Upper lobe of left lung (tissue), 6 donors: ENCODE measurements at regions not wholly inside any gene's neighbourhood (a gene's known extent, or its start where the extent isn't known, plus 50 kb on each side); places are given as distances from the start of the nearest gene placed in this dataset.

Experiments used
- ATAC-seq, 2 donors: fragments of 200-7000 bp; cut with Tn5 transposase; one replicate each; pipeline ENCODE4 v1.9.1; 2022; ENCODE audit warnings: mild to moderate bottlenecking in 2 of 2, moderate library complexity in 2 of 2; ENCODE audit not compliant: low FRiP score in 2 of 2
- DNase-seq, 2 donors: peaks; one replicate each; pipeline ENCODE4 v3.0.0-alpha.2; 2019 to 2020
- H3K27ac ChIP-seq, 4 donors: fragments of 200-600 bp; sonication (generic); one replicate each; pipeline ENCODE4 v1.5.1; 2016 to 2019
- H3K27me3 ChIP-seq, 4 donors: fragments of 200-600 bp; sonication (generic); one replicate each; pipeline ENCODE4 v1.5.1; 2017 to 2019
- H3K36me3 ChIP-seq, 4 donors: fragments of 200-600 bp; sonication (generic); one replicate each; pipeline ENCODE4 v1.5.1; 2016 to 2019
- H3K4me1 ChIP-seq, 4 donors: fragments of 200-600 bp; sonication (generic); one replicate each; pipeline ENCODE4 v1.5.1; 2018 to 2019
- H3K4me3 ChIP-seq, 4 donors: fragments of 200-600 bp; sonication (generic); one replicate each; pipeline ENCODE4 v1.5.1; 2017 to 2019; ENCODE audit warnings: mild to moderate bottlenecking in 2 of 4, moderate library complexity in 1 of 4
- H3K9me3 ChIP-seq, 4 donors: fragments of 200-600 bp; sonication (generic); one replicate each; pipeline ENCODE4 v1.5.1; 2018 to 2019
- EP300 ChIP-seq, 4 donors: sonication (generic); formaldehyde crosslinking; IDR thresholded peaks; one replicate each; pipeline ENCODE4 v1.5.1; 2017; ENCODE audit warnings: antibody characterized with exemption in 4 of 4, control low read depth in 2 of 4
- POLR2A ChIP-seq, 4 donors: fragments of 450-650 bp; IDR thresholded peaks; one replicate each; pipeline ENCODE4 v1.5.1; 2016 to 2017; ENCODE audit warnings: antibody characterized with exemption in 4 of 4, mild to moderate bottlenecking in 2 of 4
- POLR2AphosphoS5 ChIP-seq, 2 donors: sonication (generic); formaldehyde crosslinking; IDR thresholded peaks; one replicate each; pipeline ENCODE4 v1.5.1; 2017; ENCODE audit warnings: antibody characterized with exemption in 2 of 2
- WGBS, 2 donors: methylation state at CpG; one replicate each; pipeline ENCODE4 v1.1.5; 2017 to 2018; 5-methylcytosine and 5-hydroxymethylcytosine counted together
- TF ChIP-seq, protein P1 (sequence below), 6 experiments: fragments of 450-650 bp in 4 of 6; fragments of 200-600 bp in 2 of 6; sonication (generic) in 2 of 6; IDR thresholded peaks; one replicate each; pipeline ENCODE4 v1.5.1; 2016 to 2019; ENCODE audit warnings: antibody characterized with exemption in 6 of 6
- donor health status: DM: no; HTN: no; CAD: no; lungs with moderate emphysema.
- donor health status: DM: no; HTN: yes; CAD: no; lungs with severe emphysema.

DNA sequence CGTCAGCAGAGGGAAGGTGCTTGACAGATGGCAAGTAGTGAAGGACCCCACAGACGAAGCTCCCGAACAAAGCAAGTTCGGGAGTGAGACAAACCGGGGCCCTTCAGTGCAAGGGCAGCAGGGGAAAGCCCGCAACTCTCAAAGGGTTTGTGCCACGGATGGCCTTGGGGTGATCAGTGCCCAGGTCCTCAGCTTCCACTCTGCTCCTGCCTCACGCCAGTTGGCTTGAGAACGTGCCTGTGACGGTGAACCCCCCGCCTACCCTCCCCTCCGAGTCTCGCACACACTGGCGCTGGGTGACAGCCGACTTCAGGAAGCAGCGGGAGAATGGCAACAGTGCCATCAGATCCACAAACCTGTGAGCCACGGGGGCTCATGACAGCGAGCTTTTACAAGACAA lies 56.8 kb upstream of the SALL3 start:
- TF ChIP-seq POLR2A (IDR thresholded peaks at IDR 0.05), result no peak
- TF ChIP-seq, protein P1, sequence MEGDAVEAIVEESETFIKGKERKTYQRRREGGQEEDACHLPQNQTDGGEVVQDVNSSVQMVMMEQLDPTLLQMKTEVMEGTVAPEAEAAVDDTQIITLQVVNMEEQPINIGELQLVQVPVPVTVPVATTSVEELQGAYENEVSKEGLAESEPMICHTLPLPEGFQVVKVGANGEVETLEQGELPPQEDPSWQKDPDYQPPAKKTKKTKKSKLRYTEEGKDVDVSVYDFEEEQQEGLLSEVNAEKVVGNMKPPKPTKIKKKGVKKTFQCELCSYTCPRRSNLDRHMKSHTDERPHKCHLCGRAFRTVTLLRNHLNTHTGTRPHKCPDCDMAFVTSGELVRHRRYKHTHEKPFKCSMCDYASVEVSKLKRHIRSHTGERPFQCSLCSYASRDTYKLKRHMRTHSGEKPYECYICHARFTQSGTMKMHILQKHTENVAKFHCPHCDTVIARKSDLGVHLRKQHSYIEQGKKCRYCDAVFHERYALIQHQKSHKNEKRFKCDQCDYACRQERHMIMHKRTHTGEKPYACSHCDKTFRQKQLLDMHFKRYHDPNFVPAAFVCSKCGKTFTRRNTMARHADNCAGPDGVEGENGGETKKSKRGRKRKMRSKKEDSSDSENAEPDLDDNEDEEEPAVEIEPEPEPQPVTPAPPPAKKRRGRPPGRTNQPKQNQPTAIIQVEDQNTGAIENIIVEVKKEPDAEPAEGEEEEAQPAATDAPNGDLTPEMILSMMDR (IDR thresholded peaks at IDR 0.05), result no peak
- Histone ChIP-seq H3K4me1 (no peaks in the 10 kb centered on the region), H3K27ac (no peak overlapping the region), H3K9me3 (no peaks in the 10 kb centered on the region), H3K36me3 (no peaks in the 10 kb centered on the region), H3K27me3 (no peaks in the 10 kb centered on the region), H3K4me3 (no peak overlapping the region)
- WGBS, 2 donors, result 85 to 88% methylated on average over 7 to 17 of the region's 18 CpGs
- ATAC-seq (no peak), DNase-seq (no peak)

DNA sequence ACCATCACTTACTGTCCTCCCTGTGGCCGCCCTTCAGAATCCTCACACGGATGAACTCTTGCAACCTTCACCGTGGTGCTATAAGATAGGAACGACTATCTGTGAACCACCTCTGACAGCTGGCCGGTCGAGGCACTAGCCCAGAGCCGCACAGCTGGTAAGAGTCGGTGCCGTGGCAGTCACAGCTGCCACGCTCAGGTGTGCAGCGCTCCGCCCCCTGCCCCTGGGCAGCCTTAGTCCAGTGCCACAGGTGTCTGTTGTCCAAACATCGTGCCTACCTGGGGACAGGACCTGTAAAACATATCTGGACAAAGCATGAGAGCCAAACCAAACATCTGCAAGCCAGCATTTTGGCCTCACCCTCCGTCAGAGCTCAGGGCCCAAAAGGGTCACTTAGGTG lies 55.3 kb upstream of the SALL3 start:
- ATAC-seq (no peak), DNase-seq (no peak)
- Histone ChIP-seq H3K36me3 (no peaks in the 10 kb centered on the region), H3K4me1 (no peaks in the 10 kb centered on the region), H3K4me3 (no peak overlapping the region), H3K27ac (no peak overlapping the region), H3K27me3 (no peaks in the 10 kb centered on the region), H3K9me3 (no peaks in the 10 kb centered on the region)
- WGBS, 2 donors, result 95 to 99% methylated on average over 9 to 14 of the region's 14 CpGs
- TF ChIP-seq POLR2AphosphoS5 (IDR thresholded peaks at IDR 0.05), result no peak
- TF ChIP-seq, protein P1 (IDR thresholded peaks at IDR 0.05), result no peak
- TF ChIP-seq POLR2A (IDR thresholded peaks at IDR 0.05), result no peak
- TF ChIP-seq EP300 (IDR thresholded peaks at IDR 0.05), result no peak

DNA sequence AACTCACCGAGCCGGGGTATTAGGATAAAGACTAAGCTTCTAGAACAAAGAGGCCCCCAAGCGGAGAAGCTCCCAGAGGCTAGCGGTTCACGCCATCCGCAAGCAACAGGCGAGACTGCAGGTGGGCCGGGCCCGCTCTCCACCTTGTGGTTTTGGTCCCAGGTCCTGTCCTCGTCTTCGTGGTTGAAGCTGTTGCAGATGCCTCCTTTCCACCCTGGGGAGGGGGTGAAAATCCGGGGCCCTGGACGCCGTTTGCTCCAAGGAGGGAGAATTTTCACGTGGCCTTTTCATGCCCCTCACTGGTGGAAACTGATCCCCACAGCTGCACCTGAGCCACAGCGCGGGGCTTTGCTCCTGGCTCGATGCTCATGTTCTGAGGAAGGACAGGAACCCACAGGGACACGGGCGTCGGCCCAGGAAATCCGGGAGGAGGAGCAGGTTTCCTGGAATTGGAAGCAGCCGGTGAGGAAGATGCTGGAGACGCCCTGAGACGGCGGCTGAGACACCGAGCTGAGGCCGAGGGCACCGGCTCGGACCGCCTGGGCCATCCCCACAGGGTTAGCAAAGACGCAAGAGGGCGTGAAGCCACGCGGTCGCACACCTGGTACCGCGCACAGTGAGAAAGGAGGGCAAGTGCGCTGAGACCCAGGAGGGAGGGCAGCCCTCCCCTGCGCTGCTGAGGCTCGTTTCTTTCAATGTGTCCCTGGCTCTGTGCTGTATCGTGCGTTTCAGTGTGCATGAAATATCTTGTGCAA lies 54.7 kb upstream of the SALL3 start:
- Histone ChIP-seq H3K27ac (no peak overlapping the region), H3K9me3 (no peaks in the 10 kb centered on the region), H3K36me3 (no peaks in the 10 kb centered on the region), H3K27me3 (no peaks in the 10 kb centered on the region), H3K4me1 (no peaks in the 10 kb centered on the region), H3K4me3 (no peak overlapping the region)
- WGBS, 2 donors, result 89 to 91% methylated on average over 43 of the region's 43 CpGs
- TF ChIP-seq, protein P1 (IDR thresholded peaks at IDR 0.05), result no peak
- TF ChIP-seq POLR2A (IDR thresholded peaks at IDR 0.05) (no peak), EP300 (IDR thresholded peaks at IDR 0.05) (no peak), POLR2AphosphoS5 (IDR thresholded peaks at IDR 0.05) (no peak)
- no peak for DNase-seq
- ATAC-seq, result peak in 1 of 2 donors; percentile 12

DNA sequence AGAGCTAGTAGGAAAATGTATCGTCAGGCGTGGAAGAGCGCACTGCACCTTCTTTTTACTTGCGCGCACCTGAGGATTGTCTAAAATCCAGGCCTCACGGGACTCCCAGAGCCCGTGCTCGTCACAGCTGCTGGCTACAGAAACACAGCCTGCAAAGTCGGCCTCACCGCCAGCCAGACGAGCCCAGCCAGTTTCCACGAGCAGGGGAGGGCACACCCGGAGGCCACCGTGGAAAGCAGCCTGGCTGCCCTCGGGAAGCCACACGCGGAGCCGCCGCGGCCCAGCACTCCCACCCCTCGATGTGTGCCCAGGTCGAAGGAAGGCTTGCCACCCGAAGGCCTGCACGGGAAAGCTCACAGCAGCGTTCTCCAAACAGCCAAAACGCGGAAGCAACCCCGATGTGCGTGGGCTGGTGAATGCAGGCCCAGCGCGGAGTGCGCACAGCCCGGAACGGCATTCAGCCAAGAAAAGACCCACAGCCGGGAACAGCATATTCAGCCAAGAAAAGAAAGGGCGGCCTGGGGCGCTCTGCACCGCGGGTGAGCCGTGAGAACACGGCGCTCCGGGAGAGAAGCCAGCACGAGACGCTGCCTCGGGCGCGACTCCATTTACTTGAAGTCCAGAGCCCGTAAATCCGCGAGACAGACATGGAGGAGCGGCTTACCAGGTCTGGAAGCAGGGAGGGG lies 53.9 kb upstream of the SALL3 start:
- peak in 1 of 2 donors; percentile 79 for DNase-seq
- TF ChIP-seq, protein P1 (IDR thresholded peaks at IDR 0.05), result no peak
- no peak for TF ChIP-seq POLR2A (IDR thresholded peaks at IDR 0.05)
- no peak for TF ChIP-seq POLR2AphosphoS5 (IDR thresholded peaks at IDR 0.05)
- TF ChIP-seq EP300 (IDR thresholded peaks at IDR 0.05), result no peak
- H3K9me3 ChIP-seq, result no peaks in the 10 kb centered on the region

More for the DNA sequence above, 53.9 kb upstream of the SALL3 start:
- 94 to 98% methylated on average over 37 to 51 of the region's 52 CpGs for WGBS, 2 donors
- ATAC-seq, result no peak
- Histone ChIP-seq H3K36me3 (no peaks in the 10 kb centered on the region), H3K27ac (no peak overlapping the region), H3K4me3 (no peak overlapping the region), H3K27me3 (no peaks in the 10 kb centered on the region), H3K4me1 (no peaks in the 10 kb centered on the region)
